WERI-Rb-1 (cell line): ENCODE measurements at regions not wholly inside any gene's neighbourhood (a gene's known extent, or its start where the extent isn't known, plus 50 kb on each side); places are given as distances from the start of the nearest gene placed in this dataset.

Source experiments
- DNase-seq: peaks from one replicate; pipeline ENCODE4 v3.0.0-alpha.2; 2020
- H3K27ac ChIP-seq: fragments of 250-450 bp; sonication (Bioruptor Pico); 2 replicates; pipeline ENCODE4 v1.5.1; 2020; ENCODE audit warnings: mild to moderate bottlenecking, moderate library complexity
- H3K27me3 ChIP-seq: fragments of 250-450 bp; sonication (Bioruptor Pico); 2 replicates; pipeline ENCODE4 v1.5.1; 2021; ENCODE audit warnings: mild to moderate bottlenecking, low read depth, moderate library complexity; ENCODE audit not compliant: insufficient read depth, severe bottlenecking
- H3K36me3 ChIP-seq: fragments of 250-450 bp; sonication (Bioruptor Pico); 2 replicates; pipeline ENCODE4 v1.5.1; 2020; ENCODE audit warnings: mild to moderate bottlenecking, moderate library complexity
- H3K4me3 ChIP-seq: 2 replicates; pipeline ENCODE4 v1.5.1; 2011; ENCODE audit warnings: low read depth, mild to moderate bottlenecking, control low read depth, low read length
- H3K9me3 ChIP-seq: fragments of 250-450 bp; sonication (Bioruptor Pico); 2 replicates; pipeline ENCODE4 v1.5.1; 2021; ENCODE audit warnings: mild to moderate bottlenecking, moderate library complexity; ENCODE audit not compliant: severe bottlenecking
- CTCF ChIP-seq: IDR thresholded peaks from 2 replicates; pipeline ENCODE4 v1.5.1; 2011; ENCODE audit warnings: low read depth, mild to moderate bottlenecking, control low read depth, inconsistent platforms, low read length

GRCh38 chr2:128433911-128434550 is 115.4 kb upstream of the HS6ST1 start:
- no peak for TF ChIP-seq CTCF
- no peaks in the 10 kb centered on the region for H3K27me3 ChIP-seq
- no peak overlapping the region for H3K4me3 ChIP-seq
- no peaks in the 10 kb centered on the region for H3K36me3 ChIP-seq
- H3K27ac ChIP-seq: no peak overlapping the region
- peaks cover 4% of the 10 kb centered on the region for H3K9me3 ChIP-seq
- DNase-seq: peak; percentile 3

GRCh38 chr2:128435576-128436478 is 117.2 kb upstream of the HS6ST1 start:
- H3K27me3 ChIP-seq: no peaks in the 10 kb centered on the region
- peak; percentile 4 for DNase-seq
- TF ChIP-seq CTCF: no peak
- H3K27ac ChIP-seq: no peak overlapping the region
- no peaks in the 10 kb centered on the region for H3K36me3 ChIP-seq
- H3K4me3 ChIP-seq: no peak overlapping the region
- H3K9me3 ChIP-seq: no peaks in the 10 kb centered on the region

- Histone ChIP-seq H3K36me3 (no peaks in the 10 kb centered on the region), H3K4me3 (no peak overlapping the region), H3K9me3 (no peaks in the 10 kb centered on the region), H3K27me3 (no peaks in the 10 kb centered on the region), H3K27ac (no peak overlapping the region)
- no peak for TF ChIP-seq CTCF
- no peak for DNase-seq
Observed at GRCh38 chr2:128436479-128437203, 118.0 kb upstream of the HS6ST1 start.

- no peak overlapping the region for H3K27ac ChIP-seq
- H3K36me3 ChIP-seq: no peaks in the 10 kb centered on the region
- H3K4me3 ChIP-seq: no peak overlapping the region
- no peak for TF ChIP-seq CTCF
- no peaks in the 10 kb centered on the region for H3K9me3 ChIP-seq
- DNase-seq: peak; percentile 2
- no peaks in the 10 kb centered on the region for H3K27me3 ChIP-seq
Observed at GRCh38 chr2:128437204-128437565, 118.5 kb upstream of the HS6ST1 start.

- Histone ChIP-seq H3K27me3 (no peaks in the 10 kb centered on the region), H3K36me3 (no peaks in the 10 kb centered on the region), H3K4me3 (no peak overlapping the region), H3K9me3 (no peaks in the 10 kb centered on the region), H3K27ac (no peak overlapping the region)
- TF ChIP-seq CTCF: no peak
- no peak for DNase-seq
Observed at GRCh38 chr2:128438091-128438490, 119.4 kb upstream of the HS6ST1 start.
